GM12878 (cell line): ENCODE measurements at regions not wholly inside any gene's neighbourhood (a gene's known extent, or its start where the extent isn't known, plus 50 kb on each side); places are given as distances from the start of the nearest gene placed in this dataset.

ENCODE experiments used
- ATAC-seq: fragments of 200-7000 bp; cut with Tn5 transposase; 3 replicates; pipeline ENCODE4 v1.9.1; 2020; ENCODE audit warnings: mild to moderate bottlenecking, moderate library complexity
- BruUV-seq: library from RNA; stranded (reverse); fragments of 400-500 nt; replicated peaks from 2 replicates; lab custom pipeline; 2021; lab: Mats Ljungman, UMichigan
- CTCF ChIA-PET: fragments of 300-600 bp; sonication (Branson Sonifier 250); formaldehyde crosslinking; extraction: SDS; loops from one replicate; lab custom pipeline; 2021; ENCODE audit warnings: inconsistent platforms; lab: Yijun Ruan, JAX
- POLR2A ChIA-PET: fragments of 350-600 bp; formaldehyde crosslinking; extraction: SDS; loops from one replicate; lab custom pipeline; 2021; ENCODE audit warnings: inconsistent platforms; lab: Charles Lee
- RAD21 ChIA-PET: fragments of 300-600 bp; sonication (Branson Sonifier 250); formaldehyde crosslinking; loops from one replicate; lab custom pipeline; 2023; ENCODE audit warnings: antibody characterized with exemption; ENCODE audit not compliant: unreplicated experiment; lab: Charles Lee
- SMC1A ChIA-PET: fragments of 300-600 bp; sonication (Branson Sonifier 250); formaldehyde crosslinking; loops from one replicate; lab custom pipeline; 2023; ENCODE audit not compliant: unreplicated experiment, uncharacterized antibody; lab: Charles Lee
- DNase-seq: peaks from one replicate; pipeline ENCODE4 v3.0.0-alpha.2; 2011; ENCODE audit warnings: low read depth, low spot score
- FAIRE-seq: peaks from 3 replicates; lab custom pipeline; 2011; peaks lifted over from hg19 to GRCh38; lab: Jason Lieb, UNC
- H2AFZ ChIP-seq: 2 replicates; pipeline ENCODE4 v1.6.0; 2011; ENCODE audit warnings: low read depth, low read length, control low read depth; ENCODE audit not compliant: control insufficient read depth
- H3K27ac ChIP-seq: 2 replicates; pipeline ENCODE4 v1.5.1; 2011; ENCODE audit warnings: control low read depth; ENCODE audit not compliant: control insufficient read depth, insufficient read depth
- H3K27me3 ChIP-seq, 2 experiments: replicated peaks in 1 of 2; 2 replicates each; pipeline versions ENCODE4 v1.6.0 to v1.6.1; 2011; ENCODE audit warnings: low read length in 1 of 2; ENCODE audit not compliant: control insufficient read depth in 2 of 2, insufficient read depth in 2 of 2
- H3K36me3 ChIP-seq, 2 experiments: 2 replicates each; pipeline ENCODE4 v1.5.1; 2011; ENCODE audit warnings: low read length in 1 of 2; ENCODE audit not compliant: control insufficient read depth in 2 of 2, insufficient read depth in 2 of 2
- H3K4me1 ChIP-seq: 2 replicates; pipeline ENCODE4 v1.6.1; 2011; ENCODE audit warnings: mild to moderate bottlenecking, low read length, moderate library complexity, mixed read lengths; ENCODE audit not compliant: control insufficient read depth, insufficient read depth
- H3K4me2 ChIP-seq: 2 replicates; pipeline ENCODE4 v1.6.0; 2011; ENCODE audit warnings: control low read depth; ENCODE audit not compliant: control insufficient read depth, insufficient read depth
- H3K4me3 ChIP-seq: fragments of 200-600 bp; sonication (generic); 2 replicates; pipeline ENCODE4 v1.5.1; 2016
- H3K79me2 ChIP-seq: 2 replicates; pipeline ENCODE4 v1.6.0; 2011; ENCODE audit warnings: low read length; ENCODE audit not compliant: control insufficient read depth, insufficient read depth
- H3K9ac ChIP-seq: 2 replicates; pipeline ENCODE4 v1.8.0; 2011; ENCODE audit warnings: low read length, control low read depth, mixed read lengths; ENCODE audit not compliant: control insufficient read depth, insufficient read depth
- H3K9me3 ChIP-seq: replicated peaks from 3 replicates; pipeline ENCODE4 v1.5.1; 2011; ENCODE audit warnings: mild to moderate bottlenecking, low read length; ENCODE audit not compliant: control insufficient read depth, insufficient read depth
- H4K20me1 ChIP-seq: 2 replicates; pipeline ENCODE4 v1.6.0; 2011; ENCODE audit not compliant: control insufficient read depth, insufficient read depth
- ATF2 ChIP-seq: IDR thresholded peaks from 2 replicates; pipeline ENCODE4 v1.6.1; 2012; ENCODE audit warnings: low read length, inconsistent platforms
- BMI1 ChIP-seq: fragments of 450-650 bp; IDR thresholded peaks from 2 replicates; pipeline ENCODE4 v1.6.1; 2016; ENCODE audit warnings: mild to moderate bottlenecking, moderate library complexity, borderline replicate concordance
- CREM ChIP-seq: IDR thresholded peaks from 2 replicates; pipeline ENCODE4 v1.6.1; 2014; ENCODE audit warnings: antibody characterized with exemption, low read depth
- ETV6 ChIP-seq, 2 experiments: fragments of 450-650 bp in 1 of 2; IDR thresholded peaks in 1 of 2; conservative IDR thresholded peaks in 1 of 2; 2 replicates each; pipeline ENCODE4 v1.6.1; 2014; ENCODE audit warnings: antibody characterized with exemption in 1 of 2, borderline replicate concordance in 1 of 2, low read depth in 1 of 2, mild to moderate bottlenecking in 1 of 2, moderate library complexity in 1 of 2
- IKZF1 ChIP-seq: fragments of 450-650 bp; conservative IDR thresholded peaks from 2 replicates; pipeline ENCODE4 v1.6.1; 2017; ENCODE audit warnings: antibody characterized with exemption, mild to moderate bottlenecking
- KLF5 ChIP-seq: fragments of 450-650 bp; IDR thresholded peaks from 2 replicates; pipeline ENCODE4 v1.6.1; 2014; ENCODE audit warnings: mild to moderate bottlenecking; ENCODE audit not compliant: partially characterized antibody
- MTA3 ChIP-seq: IDR thresholded peaks from 2 replicates; pipeline ENCODE4 v1.6.1; 2012; ENCODE audit warnings: low read length, inconsistent platforms, borderline replicate concordance
- RBBP5 ChIP-seq: fragments of 200-600 bp; sonication (generic); conservative IDR thresholded peaks from 2 replicates; pipeline ENCODE4 v1.6.1; 2016
- RELA ChIP-seq: fragments of 450-650 bp; IDR thresholded peaks from 2 replicates; pipeline ENCODE4 v1.8.0; 2014; ENCODE audit warnings: borderline replicate concordance; ENCODE audit not compliant: partially characterized antibody
- TCF3 ChIP-seq: IDR thresholded peaks from 2 replicates; pipeline ENCODE4 v1.6.1; 2012; ENCODE audit warnings: low read depth, mild to moderate bottlenecking, low read length, borderline replicate concordance; ENCODE audit not compliant: insufficient read depth
- WGBS: methylation state at CpG from one replicate; pipeline ENCODE4 v1.1.6; 2016; ENCODE audit warnings: low lambda C conversion rate; ENCODE audit not compliant: insufficient replicate concordance, insufficient coverage; ENCODE audit errors: missing lambda C conversion rate; 5-methylcytosine and 5-hydroxymethylcytosine counted together
- in situ Hi-C: fragments of 300-500 bp; cut with MboI; formaldehyde crosslinking; loops from 9 replicates; pipeline ENCODE4 v1.14.3; 2018; ENCODE audit warnings: mixed read lengths
- intact Hi-C: fragments of 100-400 bp; cut with micrococcal nuclease; formaldehyde crosslinking; loops from one replicate; pipeline ENCODE4 v1.14.2; 2022; ENCODE audit not compliant: unreplicated experiment

GRCh38 chr22:48448821-48449220, 1378.9 kb downstream of the BRD1 start:
- FAIRE-seq: no peak
- intact Hi-C loops (no loop called here), in situ Hi-C loops (loop anchor here (5.0 kb wide), 1 partner anchor 37 kb away; no protein-coding TSS in a partner anchor)
- H3K36me3 ChIP-seq: no peaks in the 10 kb centered on the region
- CTCF ChIA-PET: no interaction called here
- POLR2A ChIA-PET: no interaction called here
- no peaks in the 10 kb centered on the region for H4K20me1 ChIP-seq
- ATAC-seq: no peak
- H3K27ac ChIP-seq: no peak overlapping the region
- WGBS: 23% methylated on average over 7 of the region's 7 CpGs
- DNase-seq: no peak
- TF ChIP-seq BMI1 (no peak), RELA (no peak), ETV6 (conservative IDR thresholded peaks at IDR 0.05 in 1 of 2, IDR thresholded peaks at IDR 0.05 in 1 of 2; ENCODE audit: borderline replicate concordance in 1 of 2, low read depth in 1 of 2) (no peak), RBBP5 (no peak), CREM (no peak), KLF5 (no peak), ATF2 (no peak), MTA3 (no peak), TCF3 (no peak), IKZF1 (no peak)
- H3K79me2 ChIP-seq: no peaks in the 10 kb centered on the region
- H2AFZ ChIP-seq: no peak overlapping the region
- RAD21 ChIA-PET: no interaction called here
- H3K4me2 ChIP-seq: no peak overlapping the region
- H3K9ac ChIP-seq: no peak overlapping the region
- no peaks in the 10 kb centered on the region for H3K4me1 ChIP-seq
- H3K27me3 ChIP-seq: no peaks in the 10 kb centered on the region
- no peak overlapping the region for H3K4me3 ChIP-seq
- peaks cover 2% of the 10 kb centered on the region; the same call in 1 of the 3 replicates for H3K9me3 ChIP-seq
- BruUV-seq: no TSS peak
- SMC1A ChIA-PET: no interaction called here
